ENCODE measurements at regions not wholly inside any gene's neighbourhood (a gene's known extent, or its start where the extent isn't known, plus 50 kb on each side); places are given as distances from the start of the nearest gene placed in this dataset.

GRCh38 chr18:41009926-41010325, 945.1 kb upstream of the PIK3C3 start:
- no peak for DNase-seq
- H3K4me3 ChIP-seq (ENCODE audit: low read length in 3 of 3): no peak overlapping the region
- H3K9me3 ChIP-seq (ENCODE audit: control insufficient read depth in 2 of 3, insufficient read depth in 1 of 3, low read length in 3 of 3): no peaks in the 10 kb centered on the region
- H3K27me3 ChIP-seq (ENCODE audit: control insufficient read depth, insufficient read depth, low read length): no peaks in the 10 kb centered on the region
- intact Hi-C loops (cut with DNase I): no loop called here
- TF ChIP-seq CTCF (IDR thresholded peaks at IDR 0.05; ENCODE audit: borderline replicate concordance, extremely low read depth, insufficient read depth): no peak
- H3K36me3 ChIP-seq (ENCODE audit: control insufficient read depth in 2 of 3, insufficient read depth in 3 of 3, low read length in 3 of 3): no peaks in the 10 kb centered on the region
- H3K4me1 ChIP-seq (ENCODE audit: control insufficient read depth in 2 of 3, insufficient read depth in 2 of 3, low read depth in 1 of 3, low read length in 3 of 3): no peaks in the 10 kb centered on the region
- no peak for FAIRE-seq
- no peak overlapping the region for H3K9ac ChIP-seq (ENCODE audit: low read length in 3 of 3)
- H3K27ac ChIP-seq (ENCODE audit: low read depth in 2 of 2, low read length in 2 of 2): no peak overlapping the region

- DNase-seq (peak in 4 of 5 donors; percentile 17 to 38 (median 28)), FAIRE-seq (no peak)
- Histone ChIP-seq H3K9ac (ENCODE audit: low read length in 3 of 3) (no peak overlapping the region), H3K4me1 (ENCODE audit: control insufficient read depth in 2 of 3, insufficient read depth in 2 of 3, low read depth in 1 of 3, low read length in 3 of 3) (no peaks in the 10 kb centered on the region), H3K9me3 (ENCODE audit: control insufficient read depth in 2 of 3, insufficient read depth in 1 of 3, low read length in 3 of 3) (no peaks in the 10 kb centered on the region), H3K27me3 (ENCODE audit: control insufficient read depth, insufficient read depth, low read length) (no peaks in the 10 kb centered on the region), H3K4me3 (ENCODE audit: low read length in 3 of 3) (no peak overlapping the region), H3K27ac (ENCODE audit: low read depth in 2 of 2, low read length in 2 of 2) (no peak overlapping the region), H3K36me3 (ENCODE audit: control insufficient read depth in 2 of 3, insufficient read depth in 3 of 3, low read length in 3 of 3) (no peaks in the 10 kb centered on the region)
- intact Hi-C loops (cut with DNase I): no loop called here
- no peak for TF ChIP-seq CTCF (IDR thresholded peaks at IDR 0.05; ENCODE audit: borderline replicate concordance, extremely low read depth, insufficient read depth)
Observed at GRCh38 chr18:41004324-41004723, 950.7 kb upstream of the PIK3C3 start.

- Histone ChIP-seq H3K4me3 (ENCODE audit: low read length in 3 of 3) (no peak overlapping the region), H3K36me3 (ENCODE audit: control insufficient read depth in 2 of 3, insufficient read depth in 3 of 3, low read length in 3 of 3) (no peaks in the 10 kb centered on the region), H3K27ac (ENCODE audit: low read depth in 2 of 2, low read length in 2 of 2) (no peak overlapping the region), H3K27me3 (ENCODE audit: control insufficient read depth, insufficient read depth, low read length) (no peaks in the 10 kb centered on the region), H3K4me1 (ENCODE audit: control insufficient read depth in 2 of 3, insufficient read depth in 2 of 3, low read depth in 1 of 3, low read length in 3 of 3) (no peaks in the 10 kb centered on the region), H3K9ac (ENCODE audit: low read length in 3 of 3) (no peak overlapping the region), H3K9me3 (ENCODE audit: control insufficient read depth in 2 of 3, insufficient read depth in 1 of 3, low read length in 3 of 3) (no peaks in the 10 kb centered on the region)
- TF ChIP-seq CTCF (IDR thresholded peaks at IDR 0.05; ENCODE audit: borderline replicate concordance, extremely low read depth, insufficient read depth): no peak
- DNase-seq (no peak), FAIRE-seq (no peak)
- intact Hi-C loops (cut with DNase I): no loop called here
Observed at GRCh38 chr18:40995529-40995928, 959.5 kb upstream of the PIK3C3 start.

GRCh38 chr18:40993363-40993762, 961.7 kb upstream of the PIK3C3 start:
- Histone ChIP-seq H3K36me3 (ENCODE audit: control insufficient read depth in 2 of 3, insufficient read depth in 3 of 3, low read length in 3 of 3) (no peaks in the 10 kb centered on the region), H3K9me3 (ENCODE audit: control insufficient read depth in 2 of 3, insufficient read depth in 1 of 3, low read length in 3 of 3) (no peaks in the 10 kb centered on the region), H3K4me3 (ENCODE audit: low read length in 3 of 3) (no peak overlapping the region), H3K9ac (ENCODE audit: low read length in 3 of 3) (no peak overlapping the region), H3K4me1 (ENCODE audit: control insufficient read depth in 2 of 3, insufficient read depth in 2 of 3, low read depth in 1 of 3, low read length in 3 of 3) (no peaks in the 10 kb centered on the region), H3K27me3 (ENCODE audit: control insufficient read depth, insufficient read depth, low read length) (no peaks in the 10 kb centered on the region), H3K27ac (ENCODE audit: low read depth in 2 of 2, low read length in 2 of 2) (no peak overlapping the region)
- intact Hi-C loops (cut with DNase I): no loop called here
- no peak for TF ChIP-seq CTCF (IDR thresholded peaks at IDR 0.05; ENCODE audit: borderline replicate concordance, extremely low read depth, insufficient read depth)
- peak; percentile 8 for FAIRE-seq
- DNase-seq: no peak
